Adipocyte (in vitro differentiated cells): ENCODE measurements at regions not wholly inside any gene's neighbourhood (a gene's known extent, or its start where the extent isn't known, plus 50 kb on each side); places are given as distances from the start of the nearest gene placed in this dataset.
"Not testable (repeated sequence)": the region's sequence is repeated elsewhere in the genome, so short reads cannot be mapped to it uniquely, and the experiment has no call there.

Experiments used
- DNase-seq: peaks from one replicate; pipeline ENCODE4 v3.0.0-alpha.2; 2015; ENCODE audit warnings: low read depth
- H3K27me3 ChIP-seq: replicated peaks from 2 replicates; pipeline ENCODE4 v1.7.0; 2013; ENCODE audit warnings: mild to moderate bottlenecking, low read length, moderate library complexity; ENCODE audit not compliant: control insufficient read depth, insufficient read depth
- H3K36me3 ChIP-seq: 2 replicates; pipeline ENCODE4 v1.7.0; 2013; ENCODE audit warnings: low read length, mild to moderate bottlenecking, moderate library complexity; ENCODE audit not compliant: control insufficient read depth, insufficient read depth, severe bottlenecking
- H3K4me1 ChIP-seq: 2 replicates; pipeline ENCODE4 v1.7.0; 2013; ENCODE audit warnings: mild to moderate bottlenecking, low read length, moderate library complexity; ENCODE audit not compliant: control insufficient read depth, insufficient read depth
- H3K4me3 ChIP-seq: 2 replicates; pipeline ENCODE4 v1.7.0; 2013; ENCODE audit warnings: mild to moderate bottlenecking, low read length, moderate library complexity
- H3K9ac ChIP-seq: 2 replicates; pipeline ENCODE4 v1.7.0; 2013; ENCODE audit warnings: mild to moderate bottlenecking, low read length, moderate library complexity
- H3K9me3 ChIP-seq: 2 replicates; pipeline ENCODE4 v1.7.0; 2013; ENCODE audit warnings: mild to moderate bottlenecking, low read length, moderate library complexity; ENCODE audit not compliant: control insufficient read depth

DNA sequence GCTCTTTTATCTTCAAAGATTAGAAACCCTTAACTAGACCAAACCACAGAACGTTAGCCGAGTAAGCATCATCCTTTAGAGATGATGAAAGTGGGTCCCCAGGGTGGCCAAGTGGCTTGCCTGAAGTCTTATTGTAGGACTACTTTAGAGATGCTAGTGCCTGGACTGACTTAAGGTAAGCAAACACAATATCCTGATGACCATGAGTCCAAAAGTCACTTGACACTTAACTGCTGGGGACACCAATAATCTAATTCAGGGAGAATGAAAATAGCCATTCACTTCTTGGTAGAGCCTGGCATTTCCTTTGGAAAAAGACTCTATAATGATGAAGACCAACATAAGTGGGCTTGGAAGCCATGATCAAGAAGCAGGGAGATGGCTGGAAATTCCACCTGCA is 225.3 kb upstream of the IRF2BP2 start:
- DNase-seq: no peak
- no peaks in the 10 kb centered on the region for H3K27me3 ChIP-seq
- peaks cover 11% of the 10 kb centered on the region for H3K4me1 ChIP-seq
- H3K36me3 ChIP-seq: no peaks in the 10 kb centered on the region
- no peak overlapping the region for H3K9ac ChIP-seq
- no peak overlapping the region for H3K4me3 ChIP-seq
- H3K9me3 ChIP-seq: no peaks in the 10 kb centered on the region

GRCh38 chr1:234833646-234834045 is 223.7 kb upstream of the IRF2BP2 start:
- Histone ChIP-seq H3K4me3 (no peak overlapping the region), H3K27me3 (peaks cover 8% of the 10 kb centered on the region), H3K36me3 (no peaks in the 10 kb centered on the region)

GRCh38 chr1:234833118-234833517 is 223.1 kb upstream of the IRF2BP2 start:
- H3K36me3 ChIP-seq: no peaks in the 10 kb centered on the region
- H3K9me3 ChIP-seq: no peaks in the 10 kb centered on the region
- peaks cover 11% of the 10 kb centered on the region for H3K4me1 ChIP-seq
- no peak overlapping the region for H3K9ac ChIP-seq
- H3K27me3 ChIP-seq: peaks cover 8% of the 10 kb centered on the region
- no peak for DNase-seq
- no peak overlapping the region for H3K4me3 ChIP-seq

More at GRCh38 chr1:234833646-234834045, 223.7 kb upstream of the IRF2BP2 start:
- DNase-seq: no peak
- Histone ChIP-seq H3K4me1 (peaks cover 11% of the 10 kb centered on the region), H3K9me3 (no peaks in the 10 kb centered on the region), H3K9ac (no peak overlapping the region)

GRCh38 chr1:234827656-234828055 is 217.7 kb upstream of the IRF2BP2 start:
- Histone ChIP-seq H3K36me3 (no peaks in the 10 kb centered on the region), H3K9ac (no peak overlapping the region), H3K4me1 (no peaks in the 10 kb centered on the region), H3K27me3 (peaks cover 11% of the 10 kb centered on the region), H3K4me3 (no peak overlapping the region), H3K9me3 (no peaks in the 10 kb centered on the region)
- no peak for DNase-seq

DNA sequence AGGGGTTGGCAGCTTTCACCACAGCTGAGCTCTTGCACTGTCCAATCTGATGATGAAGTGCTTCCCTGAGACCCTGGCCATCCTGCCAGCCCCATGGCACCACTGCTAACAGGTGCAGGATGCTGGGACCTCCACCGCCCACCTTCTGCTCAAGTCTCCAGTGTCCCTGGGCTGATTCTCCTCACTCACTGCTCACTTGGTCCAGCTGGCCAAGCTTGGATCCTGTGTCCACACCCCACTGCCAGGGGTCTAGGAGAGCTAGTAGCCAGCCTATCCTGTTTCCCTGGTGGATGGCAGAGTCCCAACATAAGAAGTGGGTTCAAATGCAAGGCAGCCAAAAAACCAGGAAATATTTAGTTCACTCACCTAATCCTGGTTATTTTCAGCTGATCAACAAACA is 217.2 kb upstream of the IRF2BP2 start:
- DNase-seq: no peak
- no peak overlapping the region for H3K9ac ChIP-seq
- H3K27me3 ChIP-seq: peaks cover 11% of the 10 kb centered on the region

GRCh38 chr1:234826352-234826751 is 216.4 kb upstream of the IRF2BP2 start:
- DNase-seq: no peak
- H3K36me3 ChIP-seq: no peaks in the 10 kb centered on the region

More for the DNA sequence above, 217.2 kb upstream of the IRF2BP2 start:
- Histone ChIP-seq H3K4me3 (no peak overlapping the region), H3K36me3 (no peaks in the 10 kb centered on the region), H3K4me1 (no peaks in the 10 kb centered on the region), H3K9me3 (no peaks in the 10 kb centered on the region)

GRCh38 chr1:234825498-234826165 is 215.7 kb upstream of the IRF2BP2 start:
- H3K4me3 ChIP-seq: no peak overlapping the region
- H3K9ac ChIP-seq: no peak overlapping the region
- no peaks in the 10 kb centered on the region for H3K9me3 ChIP-seq
- H3K4me1 ChIP-seq: no peaks in the 10 kb centered on the region
- no peak for DNase-seq
- peaks cover 11% of the 10 kb centered on the region for H3K27me3 ChIP-seq
- H3K36me3 ChIP-seq: no peaks in the 10 kb centered on the region

More at GRCh38 chr1:234826352-234826751, 216.4 kb upstream of the IRF2BP2 start:
- H3K9ac ChIP-seq: no peak overlapping the region
- H3K4me3 ChIP-seq: no peak overlapping the region
- no peaks in the 10 kb centered on the region for H3K4me1 ChIP-seq
- H3K27me3 ChIP-seq: peaks cover 11% of the 10 kb centered on the region
- H3K9me3 ChIP-seq: no peaks in the 10 kb centered on the region

GRCh38 chr1:234824836-234825235 is 214.9 kb upstream of the IRF2BP2 start:
- not testable (repeated sequence) for DNase-seq

DNA sequence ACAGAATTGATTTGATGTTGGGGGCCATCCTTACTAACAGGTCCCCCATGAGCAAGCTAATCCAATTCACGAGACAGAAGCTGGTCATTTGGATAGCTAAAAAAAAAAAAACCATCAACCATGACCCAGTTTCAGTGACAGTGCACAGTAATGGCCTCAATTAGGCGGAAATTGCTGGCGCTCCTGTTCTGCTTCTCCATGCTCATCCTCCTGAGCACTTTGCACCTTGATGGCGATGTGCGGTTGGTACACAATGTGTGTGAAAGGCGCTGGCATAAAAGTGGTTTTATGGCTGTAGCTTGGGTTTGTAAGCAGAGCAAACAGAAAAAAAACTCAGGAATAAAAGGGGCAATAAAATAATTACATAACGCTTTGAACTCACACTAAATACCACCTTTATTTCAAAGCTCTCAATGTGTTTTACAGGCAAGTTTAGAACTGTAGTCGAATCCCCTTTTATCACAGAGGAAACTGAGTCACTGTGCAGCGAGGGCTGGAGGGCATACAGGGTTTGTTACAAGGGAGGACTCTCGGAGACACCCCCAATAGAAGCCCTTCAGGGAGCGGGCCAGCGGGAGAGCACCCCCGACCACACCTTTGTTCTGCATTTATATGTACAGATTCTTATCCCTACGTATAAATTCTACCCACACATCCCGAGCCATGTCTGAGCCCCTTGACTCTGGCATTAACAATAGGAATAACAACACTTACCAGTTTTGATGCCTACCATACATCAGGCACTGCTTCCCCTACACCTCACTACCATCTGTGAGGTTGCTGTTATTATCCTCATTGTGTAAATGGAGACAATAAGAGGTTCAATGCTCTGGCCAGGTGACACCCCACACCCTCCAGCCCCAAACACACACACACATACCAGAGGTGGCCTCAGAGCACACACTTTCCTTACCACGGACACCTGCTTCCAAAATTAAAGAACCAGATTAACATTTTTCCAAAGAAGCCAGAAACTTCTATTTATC is 213.5 kb upstream of the IRF2BP2 start:
- H3K4me3 ChIP-seq: no peak overlapping the region
- H3K36me3 ChIP-seq: no peaks in the 10 kb centered on the region
- no peak overlapping the region for H3K9ac ChIP-seq
- no peaks in the 10 kb centered on the region for H3K4me1 ChIP-seq
- no peak for DNase-seq
- H3K27me3 ChIP-seq: peaks cover 3% of the 10 kb centered on the region
- no peaks in the 10 kb centered on the region for H3K9me3 ChIP-seq

More at GRCh38 chr1:234824836-234825235, 214.9 kb upstream of the IRF2BP2 start:
- not testable (repeated sequence) for H3K4me1 ChIP-seq, H3K9me3 ChIP-seq, H3K9ac ChIP-seq, H3K4me3 ChIP-seq, H3K36me3 ChIP-seq
- peaks cover 11% of the 10 kb centered on the region for H3K27me3 ChIP-seq

DNA sequence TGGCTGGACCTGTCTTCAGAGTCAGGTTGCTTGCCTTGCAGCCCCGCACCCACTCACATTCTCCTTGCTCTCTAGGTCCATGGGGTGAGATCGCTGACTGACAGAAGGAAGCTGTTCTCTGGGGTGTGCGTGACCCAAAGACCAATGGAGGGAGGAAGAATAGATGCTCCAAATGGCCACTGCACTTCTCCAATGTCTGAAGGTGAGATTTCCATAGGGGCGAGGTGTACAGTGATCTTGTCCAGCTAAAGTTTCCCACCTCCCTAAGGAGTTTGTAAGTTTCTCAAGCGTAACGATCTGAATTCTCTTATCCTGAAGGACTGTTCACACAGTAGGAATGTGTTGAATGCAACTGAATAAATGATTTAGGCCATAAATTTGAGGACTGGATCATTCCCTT is 211.9 kb upstream of the IRF2BP2 start:
- DNase-seq: no peak
- no peak overlapping the region for H3K4me3 ChIP-seq
- H3K36me3 ChIP-seq: no peaks in the 10 kb centered on the region
- H3K4me1 ChIP-seq: peaks cover 6% of the 10 kb centered on the region
- peaks cover 3% of the 10 kb centered on the region for H3K27me3 ChIP-seq
- no peaks in the 10 kb centered on the region for H3K9me3 ChIP-seq
- H3K9ac ChIP-seq: no peak overlapping the region

DNA sequence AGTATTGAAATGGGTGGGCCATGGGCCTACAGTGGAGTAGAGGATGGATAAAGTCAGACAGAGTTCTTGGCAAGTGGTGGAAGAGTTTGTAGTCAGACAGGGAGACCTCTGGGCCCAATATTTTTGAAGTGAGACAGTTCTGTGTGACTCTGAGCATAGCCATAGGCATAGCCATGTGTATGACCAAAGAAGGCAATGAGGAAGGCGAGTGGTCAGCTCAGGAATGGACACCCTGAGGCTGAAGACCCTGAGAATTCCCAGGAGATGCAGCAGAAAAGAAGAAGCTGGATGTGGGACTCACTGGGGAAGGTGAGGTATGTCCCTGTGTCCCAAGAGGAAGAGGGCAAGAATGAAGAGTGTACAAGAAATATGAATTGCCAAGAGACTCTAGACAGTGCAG is 210.6 kb upstream of the IRF2BP2 start:
- peaks cover 6% of the 10 kb centered on the region for H3K4me1 ChIP-seq
- H3K27me3 ChIP-seq: peaks cover under 1% of the 10 kb centered on the region
- DNase-seq: no peak
- H3K9ac ChIP-seq: no peak overlapping the region
- no peak overlapping the region for H3K4me3 ChIP-seq
- no peaks in the 10 kb centered on the region for H3K36me3 ChIP-seq
- no peaks in the 10 kb centered on the region for H3K9me3 ChIP-seq
